Hematopoietic multipotent progenitor cell treated with erythropoietin and hydrocortisone succinate and interleukin-3 and kit ligand, for 4 days (in vitro differentiated cells): ENCODE measurements at regions not wholly inside any gene's neighbourhood (a gene's known extent, or its start where the extent isn't known, plus 50 kb on each side); places are given as distances from the start of the nearest gene placed in this dataset.

Source experiments
- DNase-seq: peaks from one replicate; pipeline ENCODE4 v3.0.0-alpha.2; 2015

DNA sequence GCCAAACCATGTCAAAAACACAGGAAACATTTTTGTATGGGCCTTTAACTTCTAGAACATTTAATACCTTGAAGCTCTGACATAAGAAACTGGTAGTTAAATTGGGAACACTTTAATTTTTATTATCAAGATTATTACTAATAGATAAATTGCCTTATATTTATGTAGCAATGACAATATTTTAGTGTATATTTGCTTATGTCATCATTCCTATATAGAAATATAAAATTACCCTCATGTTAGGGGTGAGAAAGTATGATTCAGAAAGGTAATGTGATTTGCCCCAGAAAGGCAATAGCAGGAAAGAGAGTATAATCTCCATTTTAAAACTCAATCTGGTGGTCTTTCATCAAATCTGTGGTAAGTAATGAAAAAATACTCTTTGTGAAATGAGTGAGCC lies 147.4 kb downstream of the IL15 start:
- DNase-seq = no peak

DNA sequence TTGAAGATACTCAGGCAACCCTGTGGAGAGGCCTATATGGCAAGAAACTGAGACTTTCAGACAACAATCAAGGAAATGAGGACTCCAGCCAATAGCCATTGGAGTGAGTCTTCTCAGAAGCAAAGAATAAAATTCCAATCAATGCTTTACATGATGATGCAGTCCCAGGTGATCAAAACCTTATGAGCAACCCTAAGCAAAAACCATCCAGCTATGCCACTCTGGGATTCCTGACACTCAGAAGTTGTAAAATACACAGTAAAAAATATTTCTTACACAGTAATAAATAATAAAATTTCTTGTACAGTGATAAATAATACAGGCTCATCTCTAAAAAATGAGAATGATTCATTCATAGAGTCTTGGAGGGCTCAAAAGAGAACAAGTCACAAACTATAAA lies 150.6 kb downstream of the IL15 start:
- no peak for DNase-seq

DNA sequence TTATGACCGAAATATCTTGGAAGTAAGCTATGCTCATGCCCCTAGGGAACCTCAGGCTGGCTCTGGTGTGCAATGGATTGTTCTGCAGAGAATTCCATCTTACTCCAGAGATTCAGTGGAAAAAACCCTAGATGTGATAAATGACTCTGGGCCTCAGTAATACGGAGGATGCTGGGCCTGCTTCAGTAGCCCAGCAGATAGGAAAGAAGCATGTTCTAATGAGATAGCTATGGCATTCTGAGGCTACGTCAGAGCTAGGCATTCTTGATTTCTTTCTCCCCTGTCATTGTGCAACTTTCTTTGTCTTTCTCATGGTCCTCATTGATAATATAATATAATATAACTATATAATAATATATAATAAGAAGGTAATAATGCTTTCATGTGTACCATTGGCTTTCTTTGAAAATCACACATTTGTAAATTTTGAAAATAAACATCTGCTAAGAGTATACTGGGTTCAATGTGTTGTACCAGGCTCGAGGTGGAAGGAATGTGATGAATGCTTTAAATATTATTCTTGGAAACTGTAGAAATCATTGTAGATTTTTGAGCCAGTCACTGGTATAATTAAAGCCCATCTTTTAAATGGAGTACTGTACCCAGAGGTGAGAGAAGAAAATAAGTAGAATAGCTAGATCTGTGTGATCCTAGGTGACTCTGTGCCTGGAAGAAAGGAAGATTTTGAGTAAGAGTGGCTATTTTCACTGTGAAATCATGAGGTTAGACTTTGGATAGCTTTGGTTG lies 152.0 kb downstream of the IL15 start:
- DNase-seq = no peak

DNA sequence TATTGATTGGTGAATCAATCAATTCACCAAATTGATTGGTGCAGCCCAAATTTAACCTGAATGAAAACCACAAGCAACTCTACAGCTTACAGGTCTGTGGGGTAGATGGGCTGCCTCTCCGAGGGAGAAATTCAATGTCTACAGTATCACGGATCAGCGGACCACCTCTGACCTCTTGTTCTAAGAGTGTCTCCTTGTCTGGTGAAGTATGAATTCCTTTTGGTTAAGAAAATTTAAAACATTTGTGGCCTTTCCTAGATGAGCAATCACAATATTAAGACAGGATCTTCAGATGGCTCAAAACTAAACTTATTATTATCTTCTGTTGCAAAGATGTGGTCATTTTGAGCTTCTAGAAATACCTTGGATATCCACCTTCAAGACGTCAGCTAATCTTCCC lies 153.3 kb downstream of the IL15 start:
- no peak for DNase-seq

DNA sequence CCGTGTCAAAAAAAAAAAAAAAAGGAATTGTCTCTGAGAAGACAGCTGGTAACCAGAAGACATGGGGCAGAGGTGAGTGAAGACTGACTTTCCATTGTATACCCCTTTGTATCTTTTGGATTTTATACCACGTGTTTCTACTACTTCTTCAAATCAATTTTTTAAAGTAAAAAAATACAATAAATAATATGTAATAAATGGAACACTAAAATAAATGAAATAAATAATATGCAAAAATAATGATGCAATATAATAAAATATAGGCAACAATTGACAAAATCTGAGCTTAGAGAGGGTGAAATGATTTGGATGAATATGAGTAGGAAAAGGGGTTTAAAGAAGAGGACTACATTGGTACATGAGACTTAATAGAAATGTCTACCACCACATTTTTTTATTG lies 155.8 kb downstream of the IL15 start:
- no peak for DNase-seq

DNA sequence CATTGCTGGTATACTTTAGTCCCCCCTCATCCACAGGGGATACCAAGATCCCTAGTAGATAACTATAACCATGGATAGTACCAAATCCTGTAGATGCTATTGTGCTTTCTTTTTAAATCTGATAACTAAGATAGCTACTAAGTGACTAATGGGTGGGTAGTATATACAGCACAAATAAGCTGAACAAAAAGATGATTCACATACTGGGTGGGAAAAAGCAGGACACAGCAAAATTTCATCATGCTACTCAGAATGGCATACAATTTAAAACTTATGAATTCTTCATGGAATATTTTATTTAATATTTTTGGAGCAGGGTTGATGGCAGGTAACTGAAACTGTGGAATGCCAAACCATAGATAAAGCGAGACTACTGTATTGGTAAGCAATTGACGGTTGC lies 161.6 kb downstream of the IL15 start:
- no peak for DNase-seq

DNA sequence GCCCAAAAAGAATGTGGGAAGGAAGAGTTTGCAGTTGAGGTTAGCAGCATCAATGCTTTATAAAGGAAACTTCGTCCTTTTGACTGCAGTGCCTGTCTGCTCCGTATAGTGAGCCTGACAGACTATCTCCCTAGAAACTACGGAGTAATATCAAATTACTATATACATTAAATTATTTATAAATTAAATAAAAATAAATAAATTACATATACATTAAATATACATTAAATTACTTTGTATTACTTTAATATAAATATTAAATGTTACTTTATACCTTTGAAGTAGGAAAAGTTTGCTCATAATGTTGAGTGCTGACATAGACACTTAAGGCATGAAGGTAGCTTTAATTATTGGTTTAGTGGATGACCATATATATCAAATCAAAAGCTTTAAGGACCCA lies 165.2 kb downstream of the IL15 start:
- no peak for DNase-seq

DNA sequence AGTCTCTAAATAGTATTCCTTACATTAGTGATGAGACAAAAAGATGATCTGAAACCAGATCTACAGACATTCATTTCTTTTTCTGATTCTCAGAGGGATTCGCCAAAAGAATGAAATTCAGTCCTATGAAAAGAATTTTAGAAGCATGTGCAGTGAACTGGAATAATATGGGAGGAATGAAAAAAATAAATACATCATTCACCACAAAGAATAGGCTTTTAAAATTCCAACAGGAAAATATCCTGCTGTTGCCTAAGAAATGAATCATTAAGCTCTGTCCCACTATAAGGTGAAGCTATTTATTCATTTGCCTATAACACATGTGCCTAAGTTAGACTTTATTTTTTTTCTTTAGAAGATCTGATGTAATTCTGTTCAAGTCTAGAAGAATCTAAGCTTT lies 165.9 kb downstream of the IL15 start:
- DNase-seq = no peak

DNA sequence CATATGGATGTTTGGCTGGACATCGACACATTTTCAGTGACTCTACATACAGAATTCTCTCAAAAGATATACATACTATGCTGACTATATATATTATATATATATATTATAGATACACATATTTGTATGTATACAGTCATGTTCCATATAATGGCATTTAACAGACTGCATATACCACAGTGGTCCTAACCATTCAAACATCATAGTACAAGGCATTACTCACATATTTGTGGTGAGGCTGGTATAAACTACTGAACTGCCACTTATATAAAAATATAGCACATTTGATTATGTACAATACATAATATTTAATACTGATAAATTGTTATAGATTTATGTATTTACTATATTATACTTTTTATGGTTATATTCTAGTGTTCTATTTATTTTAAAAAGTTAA lies 168.5 kb downstream of the IL15 start:
- no peak for DNase-seq

DNA sequence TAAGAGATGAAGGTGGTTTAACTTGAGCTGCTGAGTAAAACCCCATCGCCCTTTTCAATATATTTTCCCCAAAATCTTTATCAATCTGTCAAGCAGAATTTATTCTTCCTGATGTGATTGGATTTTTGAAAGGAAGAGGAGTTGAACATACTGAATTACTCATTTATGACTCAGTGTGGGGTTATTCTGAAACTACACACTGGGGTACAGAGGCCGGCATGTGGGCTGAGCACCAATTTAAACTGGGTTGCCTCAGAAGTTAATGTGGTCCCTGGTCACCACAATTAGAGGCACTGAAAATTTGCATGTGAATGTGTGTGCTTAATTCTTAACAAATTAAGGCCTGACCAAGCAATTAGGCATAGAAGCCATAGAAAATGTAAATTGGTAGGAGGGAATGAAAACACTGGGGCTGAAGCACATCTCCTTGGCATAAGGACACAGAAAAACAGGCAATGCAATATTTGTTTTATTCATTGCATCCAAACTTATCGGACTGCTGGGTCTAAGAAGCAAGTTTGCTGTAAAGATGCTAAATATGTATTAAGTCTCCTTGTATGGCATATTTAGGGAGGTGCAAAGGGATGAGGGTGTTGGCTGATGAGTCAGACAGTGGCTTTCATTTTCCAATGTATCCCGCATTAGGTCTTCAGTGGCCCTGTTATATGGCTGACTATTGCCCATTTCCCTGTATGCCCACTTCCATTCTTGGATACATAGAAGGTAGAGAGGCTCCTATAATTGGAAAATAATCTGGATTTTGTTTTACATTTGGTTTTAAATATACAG lies 170.9 kb downstream of the IL15 start:
- DNase-seq = no peak

DNA sequence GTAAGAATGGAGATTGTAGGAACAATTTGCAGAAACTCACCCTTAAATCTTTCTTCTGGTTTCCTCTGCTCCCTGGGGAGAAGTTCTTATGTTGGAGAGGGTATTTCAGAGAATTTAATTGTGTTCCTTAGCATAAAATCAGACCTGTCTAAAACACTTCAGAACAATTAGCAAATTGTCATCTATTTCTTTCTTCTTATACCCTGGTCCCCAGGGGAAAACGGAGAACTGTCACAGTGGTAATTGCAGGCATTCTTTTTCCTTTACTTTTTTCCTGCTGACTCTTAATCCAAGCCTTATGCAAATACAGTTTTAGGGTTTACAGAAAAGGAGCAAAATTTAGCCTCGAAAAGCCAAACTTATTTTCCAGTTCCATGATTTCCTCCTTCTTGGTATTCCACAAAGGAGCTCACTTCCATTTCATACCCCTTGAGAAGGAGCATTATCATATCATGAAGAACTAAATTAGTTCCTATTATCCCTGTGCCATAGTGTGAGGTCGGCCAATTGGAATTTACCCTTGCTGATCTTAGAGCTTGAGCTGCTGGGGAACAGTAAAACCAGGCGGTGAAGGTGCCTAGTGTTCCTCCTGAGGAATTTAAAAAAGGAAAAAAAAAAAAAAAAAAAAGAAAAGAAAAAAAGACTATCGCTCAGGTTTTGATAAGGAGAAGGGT lies 173.8 kb downstream of the IL15 start:
- DNase-seq = no peak

DNA sequence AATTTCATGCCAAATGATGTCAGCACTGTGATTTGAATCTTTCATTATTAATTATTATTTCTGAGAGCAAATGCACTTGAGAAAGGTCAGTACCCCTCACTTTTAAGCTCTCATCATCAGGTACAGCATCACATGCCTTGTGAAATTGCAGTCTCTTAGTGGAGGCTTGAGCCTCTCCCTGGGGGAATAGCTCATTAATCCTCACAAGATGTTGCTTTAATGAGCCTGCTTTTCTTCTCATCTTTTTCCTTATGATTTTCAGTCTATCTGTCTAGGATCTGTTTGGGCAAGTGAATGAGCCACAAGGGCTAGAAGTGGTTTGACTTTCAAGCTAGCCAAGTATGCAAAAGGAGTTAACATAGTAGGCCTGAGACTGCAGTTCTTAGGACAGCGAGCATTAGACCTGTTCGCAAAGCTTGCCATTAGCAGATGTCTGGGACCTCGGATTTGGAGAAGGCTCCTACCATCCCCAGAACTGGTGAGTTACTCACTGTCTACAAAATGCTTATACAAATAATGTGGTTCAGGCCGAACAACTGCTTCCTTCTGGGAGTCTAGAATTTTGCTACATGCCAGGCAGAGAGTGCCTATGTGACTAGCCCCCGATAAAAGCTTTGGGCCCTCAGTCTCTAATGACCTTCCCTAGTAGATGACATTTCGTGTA lies 174.5 kb downstream of the IL15 start:
- no peak for DNase-seq

DNA sequence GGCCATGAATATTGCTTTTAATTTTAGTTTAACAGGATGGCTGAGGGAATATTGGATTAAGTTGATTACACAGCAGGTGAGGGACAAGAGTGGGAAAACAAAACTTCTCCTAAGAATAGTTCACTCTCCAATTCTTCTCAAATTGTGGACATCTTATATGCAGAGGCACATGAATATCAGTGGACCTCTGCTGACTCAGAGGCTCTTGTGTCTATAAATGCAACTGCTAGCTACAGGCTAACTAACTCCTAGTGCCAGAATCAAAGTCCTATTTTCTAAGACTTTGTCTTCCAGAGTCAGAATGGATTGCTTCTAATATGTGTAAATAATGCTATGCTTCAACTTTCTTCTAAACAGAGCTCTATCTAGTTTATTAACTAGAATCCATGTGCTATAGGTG lies 175.8 kb downstream of the IL15 start:
- no peak for DNase-seq

DNA sequence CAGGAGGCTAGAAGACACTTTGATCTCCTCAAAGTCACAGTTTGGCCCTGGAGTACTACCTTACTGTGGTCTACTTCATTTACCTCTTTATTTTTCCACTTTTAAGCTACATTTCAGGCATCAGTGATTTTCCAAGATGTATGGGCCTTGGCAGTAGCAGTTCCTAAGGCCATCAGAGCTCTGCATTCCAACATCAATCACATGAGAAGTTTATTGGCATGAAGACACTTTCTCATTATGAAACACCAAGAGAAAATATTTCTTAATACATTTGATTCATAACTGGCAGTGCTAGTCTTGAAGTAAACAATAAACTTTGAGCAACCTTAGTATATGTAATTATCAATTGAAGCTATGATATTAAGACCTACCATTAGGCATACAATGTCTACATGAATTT lies 178.1 kb downstream of the IL15 start:
- DNase-seq = no peak

DNA sequence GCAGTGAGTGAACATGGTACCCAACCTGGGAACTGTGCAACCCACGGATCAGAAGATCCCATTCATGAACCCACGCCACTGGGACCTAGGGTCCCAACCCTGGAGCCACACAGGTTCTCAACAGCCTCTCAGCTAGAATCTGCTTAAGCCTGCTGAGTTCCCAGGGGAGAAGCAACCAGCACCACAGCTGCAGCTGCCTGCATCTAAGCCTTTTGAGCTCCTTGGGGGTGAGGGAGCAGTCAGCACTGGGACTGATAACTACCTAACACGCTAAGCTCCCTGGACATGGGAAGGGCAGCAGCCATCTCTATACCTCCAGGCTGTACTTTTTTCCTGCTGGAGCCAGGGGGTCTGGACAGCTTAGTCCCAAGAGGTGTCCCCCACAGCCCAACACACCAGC lies 179.3 kb downstream of the IL15 start:
- DNase-seq = no peak

DNA sequence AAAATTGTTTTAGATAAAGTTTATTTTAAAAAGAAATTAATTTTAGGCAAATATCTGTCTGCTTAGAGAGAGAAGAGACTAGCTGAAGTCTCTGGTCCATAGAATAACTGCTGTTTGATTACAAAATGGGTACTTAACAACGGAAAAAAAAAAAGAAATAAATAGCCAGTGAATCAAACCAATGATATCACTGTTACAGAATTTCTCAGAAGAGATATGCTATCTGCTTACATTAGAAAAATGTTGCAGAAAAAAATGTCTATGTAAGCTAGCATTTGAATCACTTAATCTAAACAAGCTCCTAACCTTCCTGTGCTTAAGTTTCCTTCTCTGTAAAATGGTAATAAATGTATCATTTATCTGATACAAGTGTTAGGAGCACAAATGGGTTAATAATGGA lies 189.9 kb downstream of the IL15 start:
- no peak for DNase-seq

DNA sequence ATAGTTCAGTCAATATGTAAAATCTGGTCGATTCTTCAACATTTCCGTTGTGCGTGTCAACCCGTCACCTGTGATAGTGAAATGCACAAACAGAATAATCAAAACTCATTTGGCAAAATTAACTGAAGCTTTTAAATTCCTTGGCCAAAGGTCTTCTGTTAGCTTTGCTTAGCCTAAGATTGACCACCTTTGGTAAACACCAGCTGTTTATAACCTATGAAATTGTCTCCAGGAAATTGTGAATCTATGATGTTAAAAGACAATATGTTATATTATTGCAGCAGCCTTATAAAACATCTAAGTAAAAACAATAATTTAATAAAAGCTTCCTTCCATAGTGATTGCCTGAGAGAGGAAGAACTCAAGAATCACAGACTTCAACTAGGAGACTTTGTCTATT lies 196.8 kb downstream of the IL15 start:
- no peak for DNase-seq

DNA sequence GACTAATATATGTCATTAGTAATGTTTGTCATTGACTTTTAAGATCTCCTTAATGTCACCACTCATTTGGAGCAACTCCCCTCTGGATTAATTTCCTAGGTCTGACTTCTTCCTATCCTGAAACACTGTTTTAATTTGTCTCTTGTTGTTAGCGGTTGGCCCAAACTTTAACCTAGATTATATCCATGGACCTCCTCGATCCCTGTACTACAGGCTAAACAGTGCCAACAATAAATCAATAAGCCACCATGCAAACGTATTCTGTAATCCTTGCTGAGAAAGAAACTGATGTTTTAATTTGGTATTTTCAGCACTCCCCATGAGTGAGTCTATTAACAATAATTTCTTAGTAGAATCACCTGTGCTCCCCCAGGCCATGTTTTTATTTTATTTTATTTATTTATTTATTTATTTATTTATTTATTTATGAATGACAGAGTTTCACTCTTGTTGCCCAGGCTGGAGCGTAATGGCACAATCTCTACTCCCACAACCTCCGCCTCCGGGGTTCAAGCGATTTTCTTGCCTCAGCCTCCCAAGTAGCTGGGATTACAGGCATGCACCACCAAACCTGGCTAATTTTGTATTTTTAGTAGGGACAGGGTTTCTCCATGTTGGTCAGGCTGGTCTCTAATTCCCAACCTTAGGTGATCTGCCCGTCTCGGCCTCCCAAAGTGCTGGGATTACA lies 204.1 kb downstream of the IL15 start:
- DNase-seq = no peak

DNA sequence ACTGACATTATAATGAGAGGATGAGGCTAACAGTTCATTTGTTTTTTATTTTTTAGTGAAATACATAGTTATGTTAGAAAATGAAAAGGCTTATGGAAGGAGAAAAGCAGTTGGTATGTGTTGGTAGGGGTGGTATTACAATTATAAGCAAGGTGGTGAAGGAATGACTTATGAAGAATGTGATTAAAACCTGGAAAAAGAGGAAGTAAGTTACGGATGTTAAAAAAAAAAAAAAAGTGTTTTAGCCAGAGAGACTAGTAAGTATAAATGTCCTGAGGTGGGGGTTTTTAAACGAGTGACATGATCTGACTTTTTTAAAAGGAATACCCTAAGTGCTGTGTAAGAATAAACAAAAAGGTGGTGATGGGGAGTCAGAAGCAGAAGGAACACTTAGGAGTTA lies 206.8 kb downstream of the IL15 start:
- DNase-seq = peak; percentile 36

DNA sequence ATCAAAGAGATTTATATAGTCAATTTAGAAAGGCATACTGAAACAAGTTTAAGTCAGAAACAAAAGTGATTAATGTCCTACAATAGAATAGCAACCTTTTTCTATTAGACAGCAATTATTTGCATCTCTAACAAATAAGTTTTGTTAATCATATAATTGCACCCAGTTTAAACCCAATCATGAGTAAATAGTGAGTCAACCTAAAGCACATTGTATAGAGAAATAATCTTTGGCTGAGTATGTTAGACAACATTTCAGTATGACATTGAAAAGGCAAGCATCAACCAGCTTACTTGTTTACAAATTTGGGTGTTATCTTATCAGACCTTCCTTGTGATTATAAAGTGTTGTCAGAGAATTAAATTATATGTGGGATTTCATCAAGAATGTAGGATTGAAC lies 209.5 kb downstream of the IL15 start:
- DNase-seq = no peak

DNA sequence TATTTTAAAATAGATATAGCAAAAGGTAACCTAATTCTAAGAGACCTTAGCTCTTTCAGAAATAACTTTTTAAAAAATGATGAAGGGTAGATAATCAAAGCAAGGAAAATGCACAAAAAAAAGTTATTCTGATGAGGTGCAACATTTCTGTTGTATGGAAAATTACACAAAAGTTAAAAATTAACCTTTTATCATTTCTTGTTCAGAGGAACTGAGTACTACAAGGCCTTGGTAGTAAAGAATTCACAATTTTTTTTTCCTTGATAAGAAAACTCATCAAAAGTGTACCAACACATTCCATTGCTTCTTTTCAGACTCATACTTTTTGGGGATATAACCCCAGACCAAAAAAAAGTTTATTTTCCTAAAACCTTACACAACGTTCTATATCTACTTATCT lies 213.0 kb downstream of the IL15 start:
- DNase-seq = no peak

DNA sequence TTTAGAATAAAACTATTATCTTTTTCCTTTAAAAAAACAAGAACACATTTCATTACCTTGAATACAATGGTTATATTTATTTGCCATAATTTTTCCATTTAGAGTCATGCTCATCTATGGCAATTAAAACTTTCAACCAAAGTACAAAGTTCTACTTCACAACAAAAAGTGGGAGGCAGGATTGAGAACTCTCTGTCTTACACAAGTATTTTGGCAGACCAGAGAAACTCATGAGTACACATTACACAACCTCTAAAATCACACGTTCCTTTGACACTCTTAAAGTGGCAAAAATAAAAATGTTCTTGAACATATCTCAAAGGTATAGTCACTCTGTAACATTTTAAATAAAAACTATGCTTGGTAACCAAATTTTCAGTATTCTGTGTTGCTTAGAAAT lies 213.4 kb downstream of the IL15 start:
- DNase-seq = no peak
